Osteoblast (primary cell): ENCODE measurements at regions not wholly inside any gene's neighbourhood (a gene's known extent, or its start where the extent isn't known, plus 50 kb on each side); places are given as distances from the start of the nearest gene placed in this dataset.

Experiments
- DNase-seq: peaks from one replicate; pipeline ENCODE4 v3.0.0; 2011; ENCODE audit warnings: low spot score, mixed read lengths; ENCODE audit not compliant: insufficient read length; ENCODE audit errors: missing footprints
- H2AFZ ChIP-seq: 2 replicates; pipeline ENCODE4 v1.6.0; 2011; ENCODE audit warnings: mild to moderate bottlenecking, low read length
- H3K27ac ChIP-seq: 2 replicates; pipeline ENCODE4 v1.5.1; 2011; ENCODE audit warnings: mild to moderate bottlenecking, low read depth, low read length, moderate library complexity
- H3K27me3 ChIP-seq: 2 replicates; pipeline ENCODE4 v1.6.0; 2012; ENCODE audit warnings: mild to moderate bottlenecking, control low read depth, inconsistent platforms, low read length, moderate library complexity; ENCODE audit not compliant: insufficient read depth
- H3K36me3 ChIP-seq: 2 replicates; pipeline ENCODE4 v1.5.1; 2011; ENCODE audit warnings: mild to moderate bottlenecking, low read length, control low read depth, moderate library complexity; ENCODE audit not compliant: insufficient read depth
- H3K4me1 ChIP-seq: 2 replicates; pipeline ENCODE4 v1.5.1; 2011; ENCODE audit warnings: mild to moderate bottlenecking, low read length, control low read depth, moderate library complexity; ENCODE audit not compliant: insufficient read depth
- H3K4me2 ChIP-seq: 2 replicates; pipeline ENCODE4 v1.6.0; 2011; ENCODE audit warnings: mild to moderate bottlenecking, low read length; ENCODE audit not compliant: insufficient read depth
- H3K4me3 ChIP-seq: fragments of 200-600 bp; sonication (generic); 3 replicates; pipeline ENCODE4 v1.5.1; 2012; ENCODE audit warnings: mild to moderate bottlenecking, low read length, inconsistent platforms; ENCODE audit not compliant: insufficient read depth
- H3K79me2 ChIP-seq: 2 replicates; pipeline ENCODE4 v1.6.0; 2012; ENCODE audit warnings: mild to moderate bottlenecking, low read length, control low read depth, inconsistent platforms; ENCODE audit not compliant: insufficient read depth
- H3K9me3 ChIP-seq: 2 replicates; pipeline ENCODE4 v1.5.1; 2011; ENCODE audit warnings: low read depth, low read length, control low read depth
- H4K20me1 ChIP-seq: 2 replicates; pipeline ENCODE4 v1.6.0; 2012; ENCODE audit warnings: mild to moderate bottlenecking, low read length, control low read depth; ENCODE audit not compliant: insufficient read depth
- TF ChIP-seq, protein P1 (sequence below): IDR thresholded peaks from 2 replicates; pipeline ENCODE4 v1.5.1; 2011; ENCODE audit warnings: mild to moderate bottlenecking, low read depth, low read length, moderate library complexity; ENCODE audit errors: extremely low read depth

DNA sequence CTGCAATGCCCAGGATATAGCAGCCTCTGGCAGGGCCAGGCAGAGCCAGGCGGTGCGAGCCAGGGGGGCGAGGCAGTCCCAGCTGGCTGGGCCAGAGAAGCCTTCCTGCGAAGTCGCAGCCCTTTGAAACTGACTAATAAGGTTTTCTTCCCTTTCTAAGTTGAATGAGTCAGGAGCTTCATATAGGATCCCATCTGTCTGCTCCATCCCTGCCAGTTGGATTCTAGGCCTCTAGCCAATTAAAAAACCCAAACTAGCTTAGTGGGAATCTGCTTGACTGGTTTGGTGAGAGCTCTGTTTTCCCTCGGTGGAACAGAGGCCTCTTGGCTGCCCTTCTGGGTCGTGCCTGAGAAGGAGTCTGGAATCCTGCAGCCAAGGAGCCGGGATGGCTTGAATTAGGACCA is 70.1 kb upstream of the RAPGEF1 start:
- H4K20me1 ChIP-seq: no peaks in the 10 kb centered on the region
- no peaks in the 10 kb centered on the region for H3K9me3 ChIP-seq
- H3K4me3 ChIP-seq: no peak overlapping the region
- no peak overlapping the region for H3K4me2 ChIP-seq
- H2AFZ ChIP-seq: no peak overlapping the region
- H3K36me3 ChIP-seq: no peaks in the 10 kb centered on the region
- H3K4me1 ChIP-seq: no peaks in the 10 kb centered on the region
- peak; percentile 92 for DNase-seq
- TF ChIP-seq, protein P1, sequence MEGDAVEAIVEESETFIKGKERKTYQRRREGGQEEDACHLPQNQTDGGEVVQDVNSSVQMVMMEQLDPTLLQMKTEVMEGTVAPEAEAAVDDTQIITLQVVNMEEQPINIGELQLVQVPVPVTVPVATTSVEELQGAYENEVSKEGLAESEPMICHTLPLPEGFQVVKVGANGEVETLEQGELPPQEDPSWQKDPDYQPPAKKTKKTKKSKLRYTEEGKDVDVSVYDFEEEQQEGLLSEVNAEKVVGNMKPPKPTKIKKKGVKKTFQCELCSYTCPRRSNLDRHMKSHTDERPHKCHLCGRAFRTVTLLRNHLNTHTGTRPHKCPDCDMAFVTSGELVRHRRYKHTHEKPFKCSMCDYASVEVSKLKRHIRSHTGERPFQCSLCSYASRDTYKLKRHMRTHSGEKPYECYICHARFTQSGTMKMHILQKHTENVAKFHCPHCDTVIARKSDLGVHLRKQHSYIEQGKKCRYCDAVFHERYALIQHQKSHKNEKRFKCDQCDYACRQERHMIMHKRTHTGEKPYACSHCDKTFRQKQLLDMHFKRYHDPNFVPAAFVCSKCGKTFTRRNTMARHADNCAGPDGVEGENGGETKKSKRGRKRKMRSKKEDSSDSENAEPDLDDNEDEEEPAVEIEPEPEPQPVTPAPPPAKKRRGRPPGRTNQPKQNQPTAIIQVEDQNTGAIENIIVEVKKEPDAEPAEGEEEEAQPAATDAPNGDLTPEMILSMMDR: no peak
- no peaks in the 10 kb centered on the region for H3K79me2 ChIP-seq
- H3K27me3 ChIP-seq: peaks cover 42% of the 10 kb centered on the region
- H3K27ac ChIP-seq: no peak overlapping the region

DNA sequence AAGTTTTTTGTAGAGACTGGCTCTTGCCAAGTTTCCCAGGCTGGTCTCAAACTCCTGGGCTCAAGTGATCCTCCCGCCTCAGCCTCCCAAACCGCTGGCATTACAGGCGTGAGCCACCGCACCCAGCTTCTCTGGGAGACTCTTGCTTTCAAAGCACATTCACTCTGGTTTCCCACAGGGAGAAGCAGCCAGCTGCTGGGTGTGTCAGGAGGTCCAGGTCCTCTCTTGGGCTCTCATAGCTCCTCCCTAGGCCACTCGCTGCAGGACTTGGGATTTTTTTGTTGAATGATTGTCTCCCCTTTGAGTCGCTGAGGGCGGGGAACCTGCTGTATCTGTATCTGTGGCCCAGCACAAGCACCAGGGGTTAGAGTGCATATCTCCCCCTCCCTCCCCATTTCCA is 68.4 kb upstream of the RAPGEF1 start:
- Histone ChIP-seq H3K36me3 (no peaks in the 10 kb centered on the region), H3K27ac (no peak overlapping the region), H2AFZ (no peak overlapping the region), H4K20me1 (no peaks in the 10 kb centered on the region), H3K4me2 (no peak overlapping the region), H3K4me3 (no peak overlapping the region), H3K4me1 (no peaks in the 10 kb centered on the region), H3K9me3 (no peaks in the 10 kb centered on the region), H3K79me2 (no peaks in the 10 kb centered on the region), H3K27me3 (peaks cover 42% of the 10 kb centered on the region)
- DNase-seq: no peak
- TF ChIP-seq, protein P1: no peak

DNA sequence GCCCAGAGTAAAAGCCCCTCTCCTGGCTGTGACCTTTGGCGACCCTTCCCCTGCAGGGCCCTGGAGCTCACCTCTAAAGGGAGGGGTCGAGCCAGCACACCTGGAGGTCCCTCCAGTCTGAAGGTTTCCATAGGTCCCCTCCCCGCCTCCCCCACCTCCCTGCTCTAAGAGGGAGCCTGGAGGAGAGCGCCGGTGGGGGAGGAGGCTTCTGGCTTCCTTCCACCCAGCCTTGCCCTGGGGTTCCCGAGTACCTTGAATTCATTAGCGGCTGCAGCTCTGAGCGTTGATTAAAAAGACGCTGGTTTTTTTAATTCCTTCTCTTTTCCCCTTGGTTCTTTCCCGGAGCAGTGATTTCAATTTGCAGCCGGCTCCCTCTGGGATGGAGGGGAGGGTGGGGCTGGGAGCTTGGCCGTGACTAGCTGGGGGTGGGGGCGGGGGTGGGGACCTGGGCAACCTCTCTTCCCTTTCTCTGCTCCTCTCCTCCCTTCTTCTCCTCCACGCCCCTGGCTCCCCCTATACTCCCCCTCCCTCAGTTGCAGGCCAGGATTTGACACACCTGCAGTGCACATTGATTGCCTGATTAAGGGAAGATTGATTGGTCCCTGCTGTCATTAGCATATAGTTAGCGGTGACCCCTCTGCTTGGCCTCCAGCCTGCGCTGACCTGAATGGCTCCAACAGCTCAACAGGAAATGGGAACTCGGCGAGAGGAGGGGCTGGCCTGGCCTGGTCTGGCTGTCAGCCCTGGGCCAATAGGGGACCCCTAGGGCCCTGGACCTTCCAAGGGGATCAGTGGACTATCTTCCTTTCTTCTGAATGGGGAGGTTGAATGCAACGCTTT is 67.5 kb upstream of the RAPGEF1 start:
- no peaks in the 10 kb centered on the region for H3K36me3 ChIP-seq
- H3K4me1 ChIP-seq: no peaks in the 10 kb centered on the region
- TF ChIP-seq, protein P1: no peak
- no peak overlapping the region for H3K4me3 ChIP-seq
- no peak for DNase-seq
- no peaks in the 10 kb centered on the region for H3K9me3 ChIP-seq
- peaks cover 48% of the 10 kb centered on the region for H3K27me3 ChIP-seq
- H3K27ac ChIP-seq: no peak overlapping the region
- no peaks in the 10 kb centered on the region for H4K20me1 ChIP-seq
- no peak overlapping the region for H3K4me2 ChIP-seq
- no peak overlapping the region for H2AFZ ChIP-seq
- H3K79me2 ChIP-seq: no peaks in the 10 kb centered on the region

GRCh38 chr9:131805803-131806202 is 65.9 kb upstream of the RAPGEF1 start:
- peaks cover 41% of the 10 kb centered on the region for H3K27me3 ChIP-seq
- H3K4me2 ChIP-seq: no peak overlapping the region
- TF ChIP-seq, protein P1: no peak

More at GRCh38 chr9:131805803-131806202, 65.9 kb upstream of the RAPGEF1 start:
- H3K27ac ChIP-seq: no peak overlapping the region
- H3K4me3 ChIP-seq: no peak overlapping the region
- H3K36me3 ChIP-seq: no peaks in the 10 kb centered on the region
- H2AFZ ChIP-seq: no peak overlapping the region
- H3K4me1 ChIP-seq: no peaks in the 10 kb centered on the region
- H3K9me3 ChIP-seq: no peaks in the 10 kb centered on the region
- DNase-seq: no peak
- H4K20me1 ChIP-seq: no peaks in the 10 kb centered on the region
- H3K79me2 ChIP-seq: no peaks in the 10 kb centered on the region
